Stomach (tissue), 4 donors: ENCODE measurements at regions not wholly inside any gene's neighbourhood (a gene's known extent, or its start where the extent isn't known, plus 50 kb on each side); places are given as distances from the start of the nearest gene placed in this dataset.

ENCODE experiments used
- EP300 ChIP-seq: sonication (generic); formaldehyde crosslinking; IDR thresholded peaks from one replicate; pipeline ENCODE4 v1.6.1; 2017; ENCODE audit warnings: antibody characterized with exemption
- POLR2A ChIP-seq, 4 donors: fragments of 450-650 bp; IDR thresholded peaks; one replicate each; pipeline ENCODE4 v1.6.1; 2016; ENCODE audit warnings: antibody characterized with exemption in 4 of 4, control low read depth in 2 of 4, mild to moderate bottlenecking in 1 of 4, moderate library complexity in 1 of 4
- TF ChIP-seq, protein P1 (sequence below), 7 experiments: fragments of 450-650 bp in 4 of 7; fragments of 200-600 bp in 3 of 7; sonication (generic) in 3 of 7; IDR thresholded peaks; one replicate each; pipeline ENCODE4 v1.5.1; 2016 to 2019; ENCODE audit warnings: antibody characterized with exemption in 7 of 7, control low read depth in 2 of 7, mild to moderate bottlenecking in 1 of 7

DNA sequence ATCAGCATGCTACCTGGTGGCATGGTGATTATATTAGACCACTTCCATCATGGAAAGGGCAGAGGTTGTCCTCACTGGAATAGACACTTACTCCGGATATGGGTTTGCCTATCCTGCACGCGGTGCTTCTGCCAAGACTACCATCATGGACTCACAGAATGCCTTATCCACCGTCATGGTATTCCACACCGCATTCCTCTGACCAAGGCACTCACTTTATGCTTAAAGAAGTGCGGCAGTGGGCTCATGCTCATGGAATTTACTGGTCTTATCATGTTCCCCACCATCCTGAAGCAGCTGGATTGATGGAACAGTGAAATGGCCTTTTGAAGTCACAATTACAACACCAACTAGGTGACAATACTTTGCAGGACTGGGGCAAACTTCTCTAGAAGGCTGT lies 109.2 kb upstream of the DRD2 start:
- TF ChIP-seq, protein P1, sequence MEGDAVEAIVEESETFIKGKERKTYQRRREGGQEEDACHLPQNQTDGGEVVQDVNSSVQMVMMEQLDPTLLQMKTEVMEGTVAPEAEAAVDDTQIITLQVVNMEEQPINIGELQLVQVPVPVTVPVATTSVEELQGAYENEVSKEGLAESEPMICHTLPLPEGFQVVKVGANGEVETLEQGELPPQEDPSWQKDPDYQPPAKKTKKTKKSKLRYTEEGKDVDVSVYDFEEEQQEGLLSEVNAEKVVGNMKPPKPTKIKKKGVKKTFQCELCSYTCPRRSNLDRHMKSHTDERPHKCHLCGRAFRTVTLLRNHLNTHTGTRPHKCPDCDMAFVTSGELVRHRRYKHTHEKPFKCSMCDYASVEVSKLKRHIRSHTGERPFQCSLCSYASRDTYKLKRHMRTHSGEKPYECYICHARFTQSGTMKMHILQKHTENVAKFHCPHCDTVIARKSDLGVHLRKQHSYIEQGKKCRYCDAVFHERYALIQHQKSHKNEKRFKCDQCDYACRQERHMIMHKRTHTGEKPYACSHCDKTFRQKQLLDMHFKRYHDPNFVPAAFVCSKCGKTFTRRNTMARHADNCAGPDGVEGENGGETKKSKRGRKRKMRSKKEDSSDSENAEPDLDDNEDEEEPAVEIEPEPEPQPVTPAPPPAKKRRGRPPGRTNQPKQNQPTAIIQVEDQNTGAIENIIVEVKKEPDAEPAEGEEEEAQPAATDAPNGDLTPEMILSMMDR (IDR thresholded peaks at IDR 0.05) = no peak
- TF ChIP-seq EP300 = no peak
- TF ChIP-seq POLR2A (IDR thresholded peaks at IDR 0.05) = no peak
